Neural cell (in vitro differentiated cells): ENCODE measurements at regions not wholly inside any gene's neighbourhood (a gene's known extent, or its start where the extent isn't known, plus 50 kb on each side); places are given as distances from the start of the nearest gene placed in this dataset.

Experiments
- H2AFZ ChIP-seq: fragments of 200-600, 300-800 bp; sonication (generic), shearing (Covaris generic); 2 replicates; pipeline ENCODE4 v1.6.0; 2014; ENCODE audit warnings: low read depth, mild to moderate bottlenecking, antibody characterized with exemption, low read length, moderate library complexity
- H3F3A ChIP-seq: fragments of 200-600 bp; shearing (Covaris generic); 2 replicates; pipeline ENCODE4 v1.6.1; 2016; ENCODE audit warnings: mild to moderate bottlenecking, moderate library complexity, mixed read lengths, antibody characterized with exemption, low read length; ENCODE audit not compliant: insufficient read depth, poor library complexity, severe bottlenecking
- H3K27ac ChIP-seq: fragments of 200-600, 300-800 bp; sonication (generic), shearing (Covaris generic); 2 replicates; pipeline ENCODE4 v1.5.1; 2014; ENCODE audit warnings: mild to moderate bottlenecking, low read length, moderate library complexity
- H3K27me3 ChIP-seq: fragments of 300-800, 200-600 bp; sonication (generic), shearing (Covaris generic); 2 replicates; pipeline ENCODE4 v1.6.0; 2014; ENCODE audit warnings: mild to moderate bottlenecking, low read depth, low read length, moderate library complexity; ENCODE audit not compliant: insufficient read depth
- H3K36me3 ChIP-seq: fragments of 300-800, 200-600 bp; sonication (generic), shearing (Covaris generic); 2 replicates; pipeline ENCODE4 v1.5.1; 2014; ENCODE audit warnings: mild to moderate bottlenecking, antibody characterized with exemption, low read length, moderate library complexity; ENCODE audit not compliant: insufficient read depth
- H3K4me2 ChIP-seq: fragments of 300-800, 200-600 bp; sonication (generic), shearing (Covaris generic); 2 replicates; pipeline ENCODE4 v1.6.0; 2014; ENCODE audit warnings: mild to moderate bottlenecking, low read length
- H3K4me3 ChIP-seq: fragments of 300-800, 200-600 bp; sonication (generic), shearing (Covaris generic); 2 replicates; pipeline ENCODE4 v1.5.1; 2014; ENCODE audit warnings: mild to moderate bottlenecking, low read length, moderate library complexity
- H3K79me2 ChIP-seq: fragments of 200-600 bp; shearing (Covaris generic); replicated peaks from 2 replicates; pipeline ENCODE4 v1.6.0; 2014; ENCODE audit warnings: mild to moderate bottlenecking, low read length, moderate library complexity; ENCODE audit not compliant: insufficient read depth
- H3K9ac ChIP-seq: fragments of 300-800, 200-600 bp; sonication (generic), shearing (Covaris generic); 2 replicates; pipeline ENCODE4 v1.6.1; 2016; ENCODE audit warnings: mild to moderate bottlenecking, low read length, mixed read lengths
- H3K9me2 ChIP-seq: fragments of 200-600 bp; shearing (Covaris generic); 2 replicates; pipeline ENCODE4 v1.6.1; 2016; ENCODE audit warnings: mild to moderate bottlenecking, low read length, mixed read lengths; ENCODE audit not compliant: insufficient read depth
- H3K9me3 ChIP-seq: fragments of 200-600, 300-800 bp; sonication (generic), shearing (Covaris generic); 2 replicates; pipeline ENCODE4 v1.6.1; 2016; ENCODE audit warnings: mild to moderate bottlenecking, mixed run types, low read length, moderate library complexity, mixed read lengths
- H4K20me1 ChIP-seq: fragments of 200-600 bp; shearing (Covaris generic); 2 replicates; pipeline ENCODE4 v1.6.1; 2016; ENCODE audit warnings: mild to moderate bottlenecking, mixed run types; ENCODE audit not compliant: insufficient read depth
- EP300 ChIP-seq: fragments of 450-650 bp; conservative IDR thresholded peaks from 2 replicates; pipeline ENCODE4 v1.6.1; 2014; ENCODE audit warnings: antibody characterized with exemption, mild to moderate bottlenecking, moderate library complexity; ENCODE audit not compliant: poor library complexity, severe bottlenecking
- EZH2 ChIP-seq: fragments of 200-600, 300-800 bp; shearing (Covaris generic), sonication (generic); IDR thresholded peaks from 2 replicates; pipeline ENCODE4 v1.6.1; 2014; ENCODE audit warnings: antibody characterized with exemption, low read length, borderline replicate concordance, mild to moderate bottlenecking; ENCODE audit not compliant: insufficient read depth, poor library complexity, severe bottlenecking
- MXI1 ChIP-seq: fragments of 450-650 bp; conservative IDR thresholded peaks from 2 replicates; pipeline ENCODE4 v1.6.1; 2014; ENCODE audit warnings: antibody characterized with exemption, mild to moderate bottlenecking; ENCODE audit not compliant: poor library complexity, severe bottlenecking
- POLR2AphosphoS5 ChIP-seq: IDR thresholded peaks from 2 replicates; pipeline ENCODE4 v1.6.1; 2012
- RAD21 ChIP-seq: fragments of 450-650 bp; conservative IDR thresholded peaks from 2 replicates; pipeline ENCODE4 v1.6.1; 2014; ENCODE audit warnings: antibody characterized with exemption, mild to moderate bottlenecking, moderate library complexity
- SMC3 ChIP-seq: fragments of 450-650 bp; conservative IDR thresholded peaks from 2 replicates; pipeline ENCODE4 v1.6.1; 2014; ENCODE audit warnings: antibody characterized with exemption, mild to moderate bottlenecking, moderate library complexity; ENCODE audit not compliant: poor library complexity
- TAF1 ChIP-seq: IDR thresholded peaks from 2 replicates; pipeline ENCODE4 v1.6.1; 2012; ENCODE audit warnings: low read depth
- TF ChIP-seq, protein P1 (sequence below): fragments of 450-650 bp; IDR thresholded peaks from 2 replicates; pipeline ENCODE4 v1.5.1; 2014; ENCODE audit warnings: antibody characterized with exemption, mild to moderate bottlenecking, moderate library complexity; ENCODE audit not compliant: poor library complexity, severe bottlenecking
- TF ChIP-seq, protein P2 (sequence below): IDR thresholded peaks from 2 replicates; pipeline ENCODE4 v1.6.1; 2012; ENCODE audit warnings: borderline replicate concordance

DNA sequence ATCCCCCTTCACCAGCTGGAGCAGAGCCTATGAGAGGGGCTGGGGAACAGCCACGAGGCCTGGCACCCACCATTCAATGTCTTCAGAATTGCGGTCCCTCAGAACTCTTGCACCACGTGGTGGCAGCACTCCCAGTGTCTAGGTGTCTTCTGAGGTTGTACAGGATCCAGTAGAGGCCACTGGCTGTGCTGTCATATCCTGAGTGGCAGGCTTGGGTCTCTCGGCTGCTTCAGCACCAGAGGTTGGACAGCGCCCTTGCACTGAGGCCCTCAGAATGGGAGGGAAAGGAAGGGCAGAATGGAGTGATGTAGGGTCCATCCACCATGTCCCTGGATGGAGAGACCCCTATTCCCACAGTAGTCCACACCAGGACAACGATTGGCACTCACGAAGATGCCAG lies 112.0 kb upstream of the TEKT4 start:
- H3F3A ChIP-seq = no peaks in the 10 kb centered on the region
- H3K27ac ChIP-seq = no peak overlapping the region
- no peaks in the 10 kb centered on the region for H3K9me3 ChIP-seq
- no peaks in the 10 kb centered on the region for H4K20me1 ChIP-seq
- no peak overlapping the region for H3K4me2 ChIP-seq
- no peaks in the 10 kb centered on the region for H3K79me2 ChIP-seq
- H3K9ac ChIP-seq = no peak overlapping the region
- H3K4me3 ChIP-seq = no peak overlapping the region
- no peaks in the 10 kb centered on the region for H3K27me3 ChIP-seq
- no peaks in the 10 kb centered on the region for H3K36me3 ChIP-seq
- H2AFZ ChIP-seq = no peak overlapping the region
- TF ChIP-seq EZH2 (no peak), RAD21 (no peak), MXI1 (no peak), POLR2AphosphoS5 (no peak), TAF1 (no peak), SMC3 (no peak), EP300 (no peak)
- TF ChIP-seq, protein P1, sequence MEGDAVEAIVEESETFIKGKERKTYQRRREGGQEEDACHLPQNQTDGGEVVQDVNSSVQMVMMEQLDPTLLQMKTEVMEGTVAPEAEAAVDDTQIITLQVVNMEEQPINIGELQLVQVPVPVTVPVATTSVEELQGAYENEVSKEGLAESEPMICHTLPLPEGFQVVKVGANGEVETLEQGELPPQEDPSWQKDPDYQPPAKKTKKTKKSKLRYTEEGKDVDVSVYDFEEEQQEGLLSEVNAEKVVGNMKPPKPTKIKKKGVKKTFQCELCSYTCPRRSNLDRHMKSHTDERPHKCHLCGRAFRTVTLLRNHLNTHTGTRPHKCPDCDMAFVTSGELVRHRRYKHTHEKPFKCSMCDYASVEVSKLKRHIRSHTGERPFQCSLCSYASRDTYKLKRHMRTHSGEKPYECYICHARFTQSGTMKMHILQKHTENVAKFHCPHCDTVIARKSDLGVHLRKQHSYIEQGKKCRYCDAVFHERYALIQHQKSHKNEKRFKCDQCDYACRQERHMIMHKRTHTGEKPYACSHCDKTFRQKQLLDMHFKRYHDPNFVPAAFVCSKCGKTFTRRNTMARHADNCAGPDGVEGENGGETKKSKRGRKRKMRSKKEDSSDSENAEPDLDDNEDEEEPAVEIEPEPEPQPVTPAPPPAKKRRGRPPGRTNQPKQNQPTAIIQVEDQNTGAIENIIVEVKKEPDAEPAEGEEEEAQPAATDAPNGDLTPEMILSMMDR = no peak
- TF ChIP-seq, protein P2, sequence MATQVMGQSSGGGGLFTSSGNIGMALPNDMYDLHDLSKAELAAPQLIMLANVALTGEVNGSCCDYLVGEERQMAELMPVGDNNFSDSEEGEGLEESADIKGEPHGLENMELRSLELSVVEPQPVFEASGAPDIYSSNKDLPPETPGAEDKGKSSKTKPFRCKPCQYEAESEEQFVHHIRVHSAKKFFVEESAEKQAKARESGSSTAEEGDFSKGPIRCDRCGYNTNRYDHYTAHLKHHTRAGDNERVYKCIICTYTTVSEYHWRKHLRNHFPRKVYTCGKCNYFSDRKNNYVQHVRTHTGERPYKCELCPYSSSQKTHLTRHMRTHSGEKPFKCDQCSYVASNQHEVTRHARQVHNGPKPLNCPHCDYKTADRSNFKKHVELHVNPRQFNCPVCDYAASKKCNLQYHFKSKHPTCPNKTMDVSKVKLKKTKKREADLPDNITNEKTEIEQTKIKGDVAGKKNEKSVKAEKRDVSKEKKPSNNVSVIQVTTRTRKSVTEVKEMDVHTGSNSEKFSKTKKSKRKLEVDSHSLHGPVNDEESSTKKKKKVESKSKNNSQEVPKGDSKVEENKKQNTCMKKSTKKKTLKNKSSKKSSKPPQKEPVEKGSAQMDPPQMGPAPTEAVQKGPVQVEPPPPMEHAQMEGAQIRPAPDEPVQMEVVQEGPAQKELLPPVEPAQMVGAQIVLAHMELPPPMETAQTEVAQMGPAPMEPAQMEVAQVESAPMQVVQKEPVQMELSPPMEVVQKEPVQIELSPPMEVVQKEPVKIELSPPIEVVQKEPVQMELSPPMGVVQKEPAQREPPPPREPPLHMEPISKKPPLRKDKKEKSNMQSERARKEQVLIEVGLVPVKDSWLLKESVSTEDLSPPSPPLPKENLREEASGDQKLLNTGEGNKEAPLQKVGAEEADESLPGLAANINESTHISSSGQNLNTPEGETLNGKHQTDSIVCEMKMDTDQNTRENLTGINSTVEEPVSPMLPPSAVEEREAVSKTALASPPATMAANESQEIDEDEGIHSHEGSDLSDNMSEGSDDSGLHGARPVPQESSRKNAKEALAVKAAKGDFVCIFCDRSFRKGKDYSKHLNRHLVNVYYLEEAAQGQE = no peak
- no peaks in the 10 kb centered on the region for H3K9me2 ChIP-seq

DNA sequence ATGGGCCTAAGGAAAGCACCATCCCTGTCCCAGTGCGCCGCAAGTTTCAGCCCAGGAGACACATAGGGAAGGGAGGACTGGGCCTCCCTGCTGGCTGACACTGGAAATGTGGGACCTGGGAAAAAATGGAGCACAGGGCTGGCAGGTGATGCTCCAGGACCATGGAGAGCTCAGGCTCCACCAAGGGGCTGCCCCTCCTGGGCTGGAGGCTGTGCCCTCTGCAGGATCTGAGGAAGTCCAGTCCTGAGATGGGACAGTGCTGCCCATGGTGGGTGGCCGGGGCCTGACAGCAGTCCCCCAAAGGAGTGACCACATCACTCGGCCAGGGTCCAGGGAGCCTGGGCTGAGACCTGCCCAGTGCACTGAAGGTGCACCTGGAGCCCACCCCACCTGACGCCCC lies 108.6 kb upstream of the TEKT4 start:
- Histone ChIP-seq H3K4me3 (no peak overlapping the region), H3K9ac (no peak overlapping the region), H3K27me3 (no peaks in the 10 kb centered on the region), H4K20me1 (no peaks in the 10 kb centered on the region), H3F3A (no peaks in the 10 kb centered on the region), H2AFZ (no peak overlapping the region), H3K79me2 (no peaks in the 10 kb centered on the region), H3K9me2 (no peaks in the 10 kb centered on the region), H3K36me3 (no peaks in the 10 kb centered on the region), H3K9me3 (no peaks in the 10 kb centered on the region), H3K27ac (no peak overlapping the region), H3K4me2 (no peak overlapping the region)
- TF ChIP-seq MXI1 = no peak
- TF ChIP-seq, protein P2 = no peak
- TF ChIP-seq RAD21 = no peak
- TF ChIP-seq EP300 = no peak
- no peak for TF ChIP-seq POLR2AphosphoS5
- TF ChIP-seq TAF1 = no peak
- no peak for TF ChIP-seq SMC3
- TF ChIP-seq EZH2 = no peak
